ENCODE measurements at regions not wholly inside any gene's neighbourhood (a gene's known extent, or its start where the extent isn't known, plus 50 kb on each side); places are given as distances from the start of the nearest gene placed in this dataset.

DNA sequence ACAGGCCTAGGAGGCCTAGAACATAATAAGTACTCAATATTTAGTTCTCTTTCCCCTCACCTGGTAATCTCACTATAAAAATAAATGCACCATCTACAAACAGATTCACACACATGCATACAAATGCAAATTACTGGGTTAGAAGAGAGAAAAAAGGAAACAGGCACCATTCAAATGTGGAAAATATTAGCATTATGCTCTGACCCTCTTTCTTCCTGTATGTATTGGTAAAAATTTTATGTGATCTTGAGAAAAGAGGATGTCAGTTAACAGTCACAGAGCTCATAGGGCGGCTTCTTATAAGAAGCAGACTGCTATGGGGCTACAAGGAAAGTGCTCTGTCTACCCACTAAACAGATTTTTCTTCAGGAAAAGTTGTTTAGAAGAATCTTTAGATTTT lies 565.4 kb downstream of the LMO4 start:
- Mint-ChIP-seq H3K4me1 (ENCODE audit: low read depth, unreplicated experiment) (no peaks in the 10 kb centered on the region), H3K27me3 (ENCODE audit: unreplicated experiment) (no peaks in the 10 kb centered on the region), H3K9me3 (ENCODE audit: low read depth, unreplicated experiment) (no peaks in the 10 kb centered on the region), H3K27ac (ENCODE audit: unreplicated experiment) (no peak overlapping the region), H3K4me3 (ENCODE audit: low read depth, unreplicated experiment) (no peak overlapping the region), H3K36me3 (ENCODE audit: insufficient read depth, unreplicated experiment) (no peaks in the 10 kb centered on the region)
- TF ChIP-seq CTCF (IDR thresholded peaks at IDR 0.05; ENCODE audit: unreplicated experiment), result no peak
- CTCF ChIA-PET, result no interaction called here
- intact Hi-C loops (cut with micrococcal nuclease; ENCODE audit: unreplicated experiment), result no loop called here
- DNase-seq, result no peak
- no TSS peak for BruUV-seq (replicated peaks)

DNA sequence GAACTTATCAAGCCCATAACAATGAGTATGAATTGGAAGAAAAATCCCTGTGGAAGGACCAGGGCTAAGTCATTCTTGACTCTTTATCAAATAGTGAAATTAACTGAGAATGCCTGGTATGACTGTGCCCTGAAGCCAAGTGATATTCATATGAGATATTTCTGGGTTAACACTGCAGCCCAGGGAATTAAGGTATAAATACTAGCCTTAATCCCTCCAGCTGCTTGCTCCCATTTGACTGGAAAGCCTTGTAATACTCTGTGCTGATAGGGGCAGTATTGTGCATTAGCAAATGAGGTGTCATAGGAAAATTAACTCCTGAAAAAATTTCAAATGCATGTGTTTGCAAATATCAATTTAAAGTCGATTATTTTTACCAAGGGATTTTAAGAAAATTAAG lies 568.8 kb downstream of the LMO4 start:
- H3K4me3 Mint-ChIP-seq (ENCODE audit: low read depth, unreplicated experiment), result no peak overlapping the region
- intact Hi-C loops (cut with micrococcal nuclease; ENCODE audit: unreplicated experiment), result no loop called here
- CTCF ChIA-PET, result no interaction called here
- no peak for TF ChIP-seq CTCF (IDR thresholded peaks at IDR 0.05; ENCODE audit: unreplicated experiment)
- no peaks in the 10 kb centered on the region for H3K36me3 Mint-ChIP-seq (ENCODE audit: insufficient read depth, unreplicated experiment)
- H3K9me3 Mint-ChIP-seq (ENCODE audit: low read depth, unreplicated experiment), result no peaks in the 10 kb centered on the region
- no peaks in the 10 kb centered on the region for H3K27me3 Mint-ChIP-seq (ENCODE audit: unreplicated experiment)
- no peaks in the 10 kb centered on the region for H3K4me1 Mint-ChIP-seq (ENCODE audit: low read depth, unreplicated experiment)
- DNase-seq, result no peak
- BruUV-seq (replicated peaks), result no TSS peak
- H3K27ac Mint-ChIP-seq (ENCODE audit: unreplicated experiment), result no peak overlapping the region

- Mint-ChIP-seq H3K27ac (ENCODE audit: unreplicated experiment) (no peak overlapping the region), H3K27me3 (ENCODE audit: unreplicated experiment) (no peaks in the 10 kb centered on the region), H3K36me3 (ENCODE audit: insufficient read depth, unreplicated experiment) (no peaks in the 10 kb centered on the region), H3K9me3 (ENCODE audit: low read depth, unreplicated experiment) (no peaks in the 10 kb centered on the region), H3K4me1 (ENCODE audit: low read depth, unreplicated experiment) (no peaks in the 10 kb centered on the region), H3K4me3 (ENCODE audit: low read depth, unreplicated experiment) (no peak overlapping the region)
- TF ChIP-seq CTCF (IDR thresholded peaks at IDR 0.05; ENCODE audit: unreplicated experiment), result no peak
- intact Hi-C loops (cut with micrococcal nuclease; ENCODE audit: unreplicated experiment), result no loop called here
- no TSS peak for BruUV-seq (replicated peaks)
- CTCF ChIA-PET, result interaction anchor here (1.0 kb wide), 1 partner anchor 106 kb away, joined by 3 read pairs; no protein-coding TSS in a partner anchor
- no peak for DNase-seq
These were observed 569.8 kb downstream of the LMO4 start for GRCh38 chr1:87898431-87898830.

DNA sequence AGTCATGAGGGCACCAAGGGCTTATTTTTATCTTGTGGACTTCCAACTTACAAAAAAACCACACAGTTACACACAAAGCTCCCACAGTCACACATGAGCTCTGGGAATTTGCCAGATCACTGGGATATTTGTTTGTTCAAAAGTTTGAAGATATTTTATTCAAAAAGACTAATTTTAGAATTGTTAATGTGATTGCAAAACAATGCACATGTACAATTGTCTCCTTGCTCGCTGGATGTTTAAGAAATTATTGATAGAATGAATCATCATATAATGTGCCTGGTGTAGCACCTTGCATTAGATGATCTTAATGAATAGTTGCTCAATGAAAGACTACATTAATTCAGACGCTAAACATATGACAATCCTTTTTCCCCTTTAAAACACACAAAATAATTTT lies 570.3 kb downstream of the LMO4 start:
- no peak for DNase-seq
- Mint-ChIP-seq H3K27me3 (ENCODE audit: unreplicated experiment) (no peaks in the 10 kb centered on the region), H3K4me3 (ENCODE audit: low read depth, unreplicated experiment) (no peak overlapping the region), H3K27ac (ENCODE audit: unreplicated experiment) (no peak overlapping the region), H3K9me3 (ENCODE audit: low read depth, unreplicated experiment) (no peaks in the 10 kb centered on the region), H3K4me1 (ENCODE audit: low read depth, unreplicated experiment) (no peaks in the 10 kb centered on the region), H3K36me3 (ENCODE audit: insufficient read depth, unreplicated experiment) (no peaks in the 10 kb centered on the region)
- CTCF ChIA-PET, result interaction anchor here (0.6 to 1.0 kb wide), 2 partner anchors 106 to 282 kb away, joined by 3 to 9 read pairs; no protein-coding TSS in a partner anchor
- TF ChIP-seq CTCF (IDR thresholded peaks at IDR 0.05; ENCODE audit: unreplicated experiment), result no peak
- intact Hi-C loops (cut with micrococcal nuclease; ENCODE audit: unreplicated experiment), result no loop called here
- BruUV-seq (replicated peaks), result no TSS peak
